NCI-H2227 (cell line): ENCODE measurements at regions not wholly inside any gene's neighbourhood (a gene's known extent, or its start where the extent isn't known, plus 50 kb on each side); places are given as distances from the start of the nearest gene placed in this dataset.
A peak's percentile ranks its signal among the peaks of the same experiment; 100 is the strongest.

Source experiments
- DNase-seq: peaks from one replicate; lab custom pipeline; 2025; ENCODE audit not compliant: unreplicated experiment; lab: John Stamatoyannopoulos, UW

DNA sequence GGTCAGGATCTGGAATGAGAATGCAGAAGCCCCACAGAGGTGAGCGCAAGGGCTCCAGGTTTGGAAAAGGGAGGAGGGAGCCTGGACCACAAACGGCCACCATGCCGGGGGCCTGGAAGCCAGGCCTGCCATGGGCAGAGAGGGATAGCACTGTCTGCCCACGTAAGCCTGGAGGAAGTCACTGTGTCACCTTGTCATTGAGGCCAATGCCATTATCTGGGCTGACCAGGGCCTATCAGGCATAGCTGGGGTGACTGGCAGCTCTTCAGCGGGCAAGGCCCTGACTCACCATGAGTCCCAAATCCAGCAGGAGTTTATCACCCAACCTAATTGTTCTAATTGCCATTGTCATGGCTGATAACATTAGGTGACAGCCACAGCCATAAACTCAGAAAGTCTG, 84.6 kb downstream of the MATN1 start:
- DNase-seq = no peak

DNA sequence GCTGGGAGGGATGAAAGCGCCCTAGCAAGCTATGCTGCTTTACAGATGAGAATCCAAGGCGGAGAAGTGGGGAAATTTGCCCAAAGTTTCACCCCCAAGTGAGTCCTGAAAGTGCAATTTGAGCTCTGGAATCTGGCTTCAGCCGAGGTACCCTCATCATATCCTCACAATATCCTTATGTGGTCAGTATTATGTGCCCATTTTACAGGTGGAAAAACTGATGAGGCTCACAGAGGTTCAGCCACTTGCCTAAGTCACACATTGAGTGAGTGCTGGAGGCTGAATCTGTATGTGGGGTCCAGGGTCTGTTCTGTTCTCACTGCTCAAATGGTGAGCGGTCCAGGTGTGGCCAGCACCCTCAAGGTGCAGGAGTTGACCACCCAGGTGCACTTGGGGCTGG, 85.3 kb downstream of the MATN1 start:
- no peak for DNase-seq

GRCh38 chr1:30637183-30637980, 86.0 kb downstream of the MATN1 start:
- DNase-seq = peak; percentile 91

GRCh38 chr1:30636621-30637020, 86.8 kb downstream of the MATN1 start:
- DNase-seq = no peak

GRCh38 chr1:30635391-30635975, 87.9 kb downstream of the MATN1 start:
- DNase-seq = no peak

- DNase-seq = no peak
These were observed 88.9 kb downstream of the MATN1 start for GRCh38 chr1:30634507-30634906.

DNA sequence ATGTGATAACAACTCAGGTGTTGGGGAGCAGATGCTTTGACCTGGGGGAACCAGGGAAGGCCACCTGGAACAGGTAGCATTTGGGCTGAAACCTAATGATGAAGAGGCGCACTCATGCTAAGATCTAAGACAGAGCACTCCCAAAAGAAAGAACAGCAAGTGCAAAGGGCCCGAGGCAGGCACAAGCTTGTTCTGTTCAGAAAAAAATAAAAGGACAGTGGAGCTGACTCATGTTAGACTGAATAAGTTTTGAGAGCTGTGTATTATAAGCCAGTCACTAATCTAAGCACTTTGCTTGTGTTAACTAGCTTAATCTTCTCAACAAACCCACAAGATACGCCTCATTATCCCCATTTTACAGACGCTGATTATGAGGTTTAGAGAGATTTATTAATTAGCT, 90.1 kb downstream of the MATN1 start:
- DNase-seq = no peak

GRCh38 chr1:30632481-30632880, 90.9 kb downstream of the MATN1 start:
- DNase-seq = no peak

DNA sequence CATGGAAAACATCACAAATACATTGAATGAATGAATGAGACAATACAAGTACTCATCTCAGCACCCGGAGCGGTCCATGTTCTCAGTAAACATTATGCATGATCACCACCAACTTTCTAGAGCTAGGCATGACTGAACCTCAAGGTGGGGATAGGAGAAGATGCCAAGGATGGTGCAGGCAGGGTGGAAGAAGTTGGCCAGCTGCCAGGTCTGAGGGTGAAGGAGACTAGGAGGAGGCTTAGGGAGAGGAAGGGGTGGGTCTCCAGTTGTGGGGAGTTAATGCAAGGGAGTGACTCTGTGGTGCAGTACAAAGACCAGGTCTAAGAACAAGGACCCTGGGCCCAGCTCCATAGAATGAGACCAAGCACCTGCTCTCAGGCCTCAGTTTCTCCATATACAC, 91.7 kb downstream of the MATN1 start:
- no peak for DNase-seq

- DNase-seq = no peak
These were observed 93.9 kb downstream of the MATN1 start for GRCh38 chr1:30629501-30629900.

DNA sequence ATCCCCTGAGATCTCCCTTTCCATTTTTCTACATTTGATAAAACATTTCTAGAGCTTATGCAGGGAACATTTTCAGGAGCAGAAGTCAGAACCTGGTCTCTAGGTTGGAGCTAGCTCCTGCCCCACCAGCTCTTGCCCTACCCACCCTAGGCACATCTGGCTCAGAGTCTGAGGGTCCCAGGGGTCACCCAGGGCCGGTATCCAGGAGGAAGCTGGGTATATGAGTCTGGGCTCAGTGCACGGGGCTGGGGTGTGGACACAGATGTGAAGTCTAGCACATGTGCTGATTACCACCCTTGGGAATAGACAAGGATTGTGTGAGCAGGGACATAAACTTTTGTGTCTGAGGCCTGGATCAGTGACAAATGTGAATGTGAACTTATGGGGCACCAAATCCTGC, 95.4 kb downstream of the MATN1 start:
- DNase-seq = no peak

GRCh38 chr1:30627206-30627605, 96.2 kb downstream of the MATN1 start:
- no peak for DNase-seq

DNA sequence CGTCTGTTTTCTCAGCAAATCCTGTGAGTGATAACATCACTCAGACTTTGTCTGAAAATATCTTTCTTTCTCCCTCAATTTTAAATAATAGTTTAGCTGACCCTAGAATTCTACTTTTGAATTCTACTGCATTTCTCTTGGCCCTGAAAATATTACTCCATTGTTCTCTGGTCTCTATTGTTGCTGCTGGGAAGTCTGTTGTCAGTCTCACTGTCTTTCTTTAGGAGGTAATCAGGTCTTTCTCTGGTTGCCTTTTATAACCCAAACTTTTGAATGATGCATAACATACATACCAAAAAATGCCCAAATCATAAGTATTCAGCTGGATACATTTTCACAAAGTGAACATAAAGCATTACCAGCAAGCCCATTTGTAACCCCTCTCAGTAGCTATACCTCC, 100.0 kb downstream of the MATN1 start:
- DNase-seq = no peak

- no peak for DNase-seq
These were observed 103.8 kb downstream of the MATN1 start for GRCh38 chr1:30619619-30620018.

DNA sequence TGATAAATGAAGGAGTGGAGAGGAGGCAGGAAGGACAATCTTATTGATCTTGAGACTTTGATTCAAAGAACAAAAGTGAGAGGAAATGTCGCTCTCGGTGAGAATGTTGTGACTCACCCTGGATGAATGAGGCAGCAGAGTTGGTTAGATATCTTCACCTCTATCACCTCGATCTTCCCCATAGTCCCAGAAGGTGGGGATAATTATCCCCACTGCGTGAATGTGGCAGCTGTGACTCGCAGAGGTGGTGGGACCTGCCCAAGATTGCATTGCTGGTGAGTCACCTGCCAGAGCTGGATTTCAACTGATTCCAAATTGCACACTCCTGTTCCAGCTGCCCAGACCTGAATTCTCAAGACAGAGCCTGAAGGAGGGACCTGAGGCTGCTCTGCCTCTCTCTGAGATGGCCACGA, 105.0 kb downstream of the MATN1 start:
- DNase-seq = no peak

DNA sequence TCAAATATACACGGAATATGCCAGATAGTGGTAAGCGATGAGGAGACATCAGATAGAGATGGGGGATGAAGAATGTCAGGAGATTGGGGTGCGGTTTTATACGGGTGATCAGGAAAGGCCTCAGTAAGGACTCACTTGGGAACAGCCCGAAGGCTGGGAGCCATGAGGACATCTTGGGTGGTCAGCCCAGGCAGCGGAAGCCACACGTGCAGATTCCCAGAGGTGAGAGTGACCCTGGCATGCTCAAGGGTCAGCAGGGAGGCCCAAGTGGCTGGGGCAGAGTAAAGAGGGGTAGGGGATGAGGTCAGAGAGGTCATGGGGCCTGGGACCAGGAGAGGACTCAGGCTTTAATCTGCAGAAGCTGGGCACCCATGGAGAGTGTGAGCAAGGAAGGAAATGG, 106.6 kb downstream of the MATN1 start:
- DNase-seq = no peak

GRCh38 chr1:30615816-30616590, 107.4 kb downstream of the MATN1 start:
- DNase-seq = no peak

- no peak for DNase-seq
These were observed 108.1 kb downstream of the MATN1 start for GRCh38 chr1:30615076-30615795.

DNA sequence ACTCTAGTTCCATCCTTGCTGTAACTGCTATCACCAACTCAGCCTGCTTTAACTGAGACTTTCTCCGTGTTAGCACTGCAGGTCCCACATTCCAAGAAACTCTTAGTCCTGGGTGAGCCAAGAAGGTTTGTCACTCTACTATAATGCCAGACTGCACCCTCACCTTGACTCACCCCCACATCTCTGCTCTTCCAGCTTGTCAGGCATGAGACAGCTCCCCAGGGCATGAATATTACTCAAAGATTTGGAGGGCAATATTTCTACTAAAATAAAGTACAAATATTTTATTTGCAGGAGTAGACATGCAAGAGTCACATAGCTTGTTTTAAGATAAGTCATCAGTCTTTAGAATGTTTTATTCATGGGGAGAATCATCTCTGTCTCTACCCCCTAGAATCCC, 110.2 kb downstream of the MATN1 start:
- no peak for DNase-seq

DNA sequence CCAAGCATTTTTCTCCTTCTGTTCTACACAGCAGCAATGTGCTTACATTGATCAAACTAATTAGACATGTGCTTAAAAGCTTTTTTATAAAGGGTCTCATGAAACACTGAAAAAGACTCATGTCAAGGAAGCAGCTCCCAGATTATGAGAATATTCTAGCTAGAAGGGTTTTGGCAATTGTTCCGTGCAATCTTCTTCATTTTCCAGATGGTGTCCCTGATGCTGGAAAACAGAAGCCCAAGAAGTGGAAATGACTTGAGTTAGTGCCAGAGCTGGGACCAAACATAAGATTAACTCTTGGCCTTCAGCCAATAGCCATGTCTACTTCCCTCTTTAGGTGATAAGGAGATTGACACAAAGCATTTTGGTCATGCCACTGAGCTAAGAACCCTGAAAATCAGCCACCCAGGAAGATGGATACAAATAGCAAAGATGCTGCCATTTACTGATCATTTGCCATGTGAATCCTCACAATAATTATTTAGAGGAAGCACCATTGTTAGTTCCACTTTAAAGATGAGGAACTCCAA, 110.8 kb downstream of the MATN1 start:
- DNase-seq = peak; percentile 13

DNA sequence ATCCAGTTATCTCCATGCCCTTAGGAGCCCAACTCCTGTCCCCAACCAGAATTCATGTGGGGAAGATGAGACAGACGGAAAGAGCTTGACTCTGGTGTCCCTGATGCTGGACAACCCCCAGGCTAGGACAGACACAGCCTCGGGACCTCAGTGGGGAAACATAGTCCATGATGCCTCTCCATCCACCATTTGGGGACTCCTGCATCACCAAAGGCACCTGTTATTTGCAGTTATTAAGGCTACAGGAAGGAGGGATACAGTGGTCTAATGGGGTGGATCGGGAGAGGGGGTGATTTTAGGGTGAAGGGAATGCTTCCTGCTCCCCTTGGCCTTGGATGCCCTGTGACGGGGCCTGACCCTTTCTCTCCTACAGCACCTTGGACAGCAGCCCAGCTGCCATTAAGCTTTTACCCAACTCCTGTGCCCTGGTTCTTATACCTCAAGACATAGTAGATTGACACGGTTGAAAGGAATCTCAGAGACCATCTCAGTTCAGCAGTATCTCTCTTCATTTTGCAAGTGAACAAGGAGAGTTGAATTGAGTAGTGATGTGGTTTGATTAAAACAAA, 111.6 kb downstream of the MATN1 start:
- no peak for DNase-seq
